ENCODE measurements at regions not wholly inside any gene's neighbourhood (a gene's known extent, or its start where the extent isn't known, plus 50 kb on each side); places are given as distances from the start of the nearest gene placed in this dataset.
"Not testable (repeated sequence)": the region's sequence is repeated elsewhere in the genome, so short reads cannot be mapped to it uniquely, and the experiment has no call there.

- ATAC-seq (ENCODE audit: low read depth in 2 of 2) (no peak), DNase-seq (no peak)
- H3K27ac ChIP-seq (ENCODE audit: insufficient read depth, low read length, poor library complexity, severe bottlenecking) = no peak overlapping the region
- Mint-ChIP-seq H3K4me3 (no peak overlapping the region), H3K27ac (no peak overlapping the region), H3K36me3 (no peaks in the 10 kb centered on the region), H3K9me3 (peaks cover 0 to 6% (median 0%) of the 10 kb centered on the region in 7 donors), H3K27me3 (peaks cover 21% of the 10 kb centered on the region), H3K4me1 (no peaks in the 10 kb centered on the region)
- H3K9me3 ChIP-seq (ENCODE audit: control insufficient read depth in 2 of 2, low read length in 2 of 2) = no peaks in the 10 kb centered on the region
- no peaks in the 10 kb centered on the region for H3K36me3 ChIP-seq (ENCODE audit: control insufficient read depth, insufficient read depth, low read length)
- no peaks in the 10 kb centered on the region for H3K27me3 ChIP-seq (ENCODE audit: control insufficient read depth, insufficient read depth, low read length)
- H3K4me1 ChIP-seq (ENCODE audit: control insufficient read depth, insufficient read depth, low read length, poor library complexity, severe bottlenecking) = no peaks in the 10 kb centered on the region
- no peak overlapping the region for H3K4me3 ChIP-seq (ENCODE audit: low read depth, low read length)
Observed at GRCh38 chr18:22701795-22702194, 231.3 kb upstream of the RBBP8 start.

GRCh38 chr18:22702806-22703205 lies 230.3 kb upstream of the RBBP8 start:
- ATAC-seq (ENCODE audit: low read depth in 2 of 2) = no peak

GRCh38 chr18:22703883-22704585 lies 229.1 kb upstream of the RBBP8 start:
- Mint-ChIP-seq H3K27ac (no peak overlapping the region), H3K4me1 (no peaks in the 10 kb centered on the region), H3K36me3 (no peaks in the 10 kb centered on the region), H3K9me3 (peaks cover 0 to 6% (median 0%) of the 10 kb centered on the region in 7 donors), H3K4me3 (no peak overlapping the region), H3K27me3 (peaks cover 16% of the 10 kb centered on the region)
- Histone ChIP-seq H3K27me3 (ENCODE audit: control insufficient read depth, insufficient read depth, low read length) (no peaks in the 10 kb centered on the region), H3K4me3 (ENCODE audit: low read depth, low read length) (no peak overlapping the region), H3K36me3 (ENCODE audit: control insufficient read depth, insufficient read depth, low read length) (no peaks in the 10 kb centered on the region), H3K9me3 (ENCODE audit: control insufficient read depth in 2 of 2, low read length in 2 of 2) (no peaks in the 10 kb centered on the region), H3K27ac (ENCODE audit: insufficient read depth, low read length, poor library complexity, severe bottlenecking) (no peak overlapping the region), H3K4me1 (ENCODE audit: control insufficient read depth, insufficient read depth, low read length, poor library complexity, severe bottlenecking) (no peaks in the 10 kb centered on the region)
- peak in 2 of 3 donors; percentile 6 to 42 for DNase-seq
- ATAC-seq (ENCODE audit: low read depth in 2 of 2) = peak in 1 of 2 donors; percentile 37

More at GRCh38 chr18:22702806-22703205, 230.3 kb upstream of the RBBP8 start:
- Histone ChIP-seq H3K27me3 (ENCODE audit: control insufficient read depth, insufficient read depth, low read length) (no peaks in the 10 kb centered on the region), H3K4me1 (ENCODE audit: control insufficient read depth, insufficient read depth, low read length, poor library complexity, severe bottlenecking) (no peaks in the 10 kb centered on the region), H3K9me3 (ENCODE audit: control insufficient read depth in 2 of 2, low read length in 2 of 2) (no peaks in the 10 kb centered on the region), H3K4me3 (ENCODE audit: low read depth, low read length) (no peak overlapping the region), H3K27ac (ENCODE audit: insufficient read depth, low read length, poor library complexity, severe bottlenecking) (no peak overlapping the region), H3K36me3 (ENCODE audit: control insufficient read depth, insufficient read depth, low read length) (no peaks in the 10 kb centered on the region)
- Mint-ChIP-seq H3K4me1 (no peaks in the 10 kb centered on the region), H3K36me3 (no peaks in the 10 kb centered on the region), H3K9me3 (peaks cover 0 to 6% (median 0%) of the 10 kb centered on the region in 7 donors), H3K27me3 (peaks cover 19% of the 10 kb centered on the region), H3K4me3 (no peak overlapping the region), H3K27ac (no peak overlapping the region)
- no peak for DNase-seq

GRCh38 chr18:22704586-22704918 lies 228.6 kb upstream of the RBBP8 start:
- Mint-ChIP-seq H3K9me3 (peaks cover 0 to 6% (median 0%) of the 10 kb centered on the region in 7 donors), H3K27ac (no peak overlapping the region), H3K36me3 (no peaks in the 10 kb centered on the region), H3K27me3 (peaks cover 16% of the 10 kb centered on the region), H3K4me3 (no peak overlapping the region), H3K4me1 (no peaks in the 10 kb centered on the region)
- ATAC-seq (ENCODE audit: low read depth in 2 of 2) = no peak
- Histone ChIP-seq H3K4me3 (ENCODE audit: low read depth, low read length) (no peak overlapping the region), H3K9me3 (ENCODE audit: control insufficient read depth in 2 of 2, low read length in 2 of 2) (no peaks in the 10 kb centered on the region), H3K36me3 (ENCODE audit: control insufficient read depth, insufficient read depth, low read length) (no peaks in the 10 kb centered on the region), H3K27me3 (ENCODE audit: control insufficient read depth, insufficient read depth, low read length) (no peaks in the 10 kb centered on the region), H3K27ac (ENCODE audit: insufficient read depth, low read length, poor library complexity, severe bottlenecking) (no peak overlapping the region), H3K4me1 (ENCODE audit: control insufficient read depth, insufficient read depth, low read length, poor library complexity, severe bottlenecking) (no peaks in the 10 kb centered on the region)
- no peak for DNase-seq

GRCh38 chr18:22705328-22705727 lies 227.8 kb upstream of the RBBP8 start:
- Histone ChIP-seq H3K4me3 (ENCODE audit: low read depth, low read length) (no peak overlapping the region), H3K27ac (ENCODE audit: insufficient read depth, low read length, poor library complexity, severe bottlenecking) (no peak overlapping the region), H3K27me3 (ENCODE audit: control insufficient read depth, insufficient read depth, low read length) (no peaks in the 10 kb centered on the region), H3K9me3 (ENCODE audit: control insufficient read depth in 2 of 2, low read length in 2 of 2) (no peaks in the 10 kb centered on the region), H3K36me3 (ENCODE audit: control insufficient read depth, insufficient read depth, low read length) (no peaks in the 10 kb centered on the region), H3K4me1 (ENCODE audit: control insufficient read depth, insufficient read depth, low read length, poor library complexity, severe bottlenecking) (no peaks in the 10 kb centered on the region)
- no peak for ATAC-seq (ENCODE audit: low read depth in 2 of 2)
- no peaks in the 10 kb centered on the region for H3K4me1 Mint-ChIP-seq
- no peak overlapping the region for H3K4me3 Mint-ChIP-seq
- no peaks in the 10 kb centered on the region for H3K36me3 Mint-ChIP-seq
- no peak overlapping the region for H3K27ac Mint-ChIP-seq
- H3K27me3 Mint-ChIP-seq = peaks cover 12% of the 10 kb centered on the region
- peak in 1 of 3 donors; percentile 2 for DNase-seq
- H3K9me3 Mint-ChIP-seq = peaks cover 0 to 6% (median 0%) of the 10 kb centered on the region in 7 donors

GRCh38 chr18:22706025-22706424 lies 227.1 kb upstream of the RBBP8 start:
- not testable (repeated sequence) for H3K9me3 Mint-ChIP-seq; DNase-seq; H3K4me3 ChIP-seq (ENCODE audit: low read depth, low read length); H3K36me3 ChIP-seq (ENCODE audit: control insufficient read depth, insufficient read depth, low read length); H3K4me1 Mint-ChIP-seq; H3K27ac ChIP-seq (ENCODE audit: insufficient read depth, low read length, poor library complexity, severe bottlenecking); H3K9me3 ChIP-seq (ENCODE audit: control insufficient read depth in 2 of 2, low read length in 2 of 2); H3K4me3 Mint-ChIP-seq; H3K36me3 Mint-ChIP-seq; ATAC-seq (ENCODE audit: low read depth in 2 of 2); H3K4me1 ChIP-seq (ENCODE audit: control insufficient read depth, insufficient read depth, low read length, poor library complexity, severe bottlenecking); H3K27me3 ChIP-seq (ENCODE audit: control insufficient read depth, insufficient read depth, low read length)
- Mint-ChIP-seq H3K27ac (peak overlapping the region in 1 of 3 donors; percentile 34), H3K27me3 (peaks cover 12% of the 10 kb centered on the region)

- H3K27ac ChIP-seq (ENCODE audit: insufficient read depth, low read length, poor library complexity, severe bottlenecking) = no peak overlapping the region
- Mint-ChIP-seq H3K9me3 (peaks cover 0 to 6% (median 0%) of the 10 kb centered on the region in 7 donors), H3K4me1 (no peaks in the 10 kb centered on the region), H3K27ac (no peak overlapping the region), H3K36me3 (no peaks in the 10 kb centered on the region), H3K27me3 (peaks cover 4% of the 10 kb centered on the region), H3K4me3 (no peak overlapping the region)
- ATAC-seq (ENCODE audit: low read depth in 2 of 2) = no peak
- DNase-seq = no peak
- no peak overlapping the region for H3K4me3 ChIP-seq (ENCODE audit: low read depth, low read length)
- H3K9me3 ChIP-seq (ENCODE audit: control insufficient read depth in 2 of 2, low read length in 2 of 2) = no peaks in the 10 kb centered on the region
- no peaks in the 10 kb centered on the region for H3K4me1 ChIP-seq (ENCODE audit: control insufficient read depth, insufficient read depth, low read length, poor library complexity, severe bottlenecking)
- no peaks in the 10 kb centered on the region for H3K27me3 ChIP-seq (ENCODE audit: control insufficient read depth, insufficient read depth, low read length)
- no peaks in the 10 kb centered on the region for H3K36me3 ChIP-seq (ENCODE audit: control insufficient read depth, insufficient read depth, low read length)
Observed at GRCh38 chr18:22709288-22710060, 223.7 kb upstream of the RBBP8 start.
